GM19238 (cell line): ENCODE measurements at regions not wholly inside any gene's neighbourhood (a gene's known extent, or its start where the extent isn't known, plus 50 kb on each side); places are given as distances from the start of the nearest gene placed in this dataset.
"Not testable (repeated sequence)": the region's sequence is repeated elsewhere in the genome, so short reads cannot be mapped to it uniquely, and the experiment has no call there.

Source experiments
- DNase-seq: peaks from one replicate; pipeline ENCODE4 v3.0.0; 2011; ENCODE audit warnings: low spot score; ENCODE audit not compliant: insufficient read length

DNA sequence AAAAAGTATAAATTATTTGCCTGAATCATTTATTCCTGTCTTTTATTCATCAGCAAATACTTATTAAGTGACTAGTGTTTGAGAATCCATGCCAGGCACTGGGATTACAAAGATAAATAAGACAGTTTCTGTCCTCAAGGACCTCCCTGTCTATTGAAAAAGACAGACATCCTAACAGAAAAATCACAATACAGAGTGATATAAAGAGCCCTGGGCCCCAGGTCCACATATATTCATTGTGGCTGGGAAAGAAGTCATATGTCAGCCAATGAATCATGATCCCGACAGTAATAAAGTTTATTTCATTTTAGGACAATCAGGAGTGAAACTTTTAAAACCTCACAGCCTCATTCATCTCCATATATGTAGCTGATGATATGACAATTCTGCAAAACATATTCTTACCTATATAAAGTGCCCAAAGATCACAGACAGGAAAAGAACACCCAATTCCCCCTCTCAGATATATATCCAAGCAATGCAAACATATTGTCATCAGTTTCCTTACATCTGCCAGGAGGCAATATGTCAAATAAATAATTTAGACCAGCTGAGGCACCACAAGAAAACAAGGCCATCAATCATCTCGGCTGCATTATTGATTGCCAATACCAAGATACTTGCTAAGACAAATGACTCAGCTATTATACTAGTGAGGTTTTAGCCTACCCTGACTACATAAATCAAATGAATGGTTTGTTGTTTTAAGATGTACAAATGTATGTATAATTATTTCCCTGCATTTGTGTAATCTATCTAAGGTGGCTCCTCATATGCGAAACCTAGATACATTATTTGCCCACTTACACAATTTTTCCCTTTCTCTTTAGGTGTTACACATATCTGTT, 590.9 kb upstream of the API5 start:
- DNase-seq: no peak

- no peak for DNase-seq
These were observed 583.9 kb upstream of the API5 start for GRCh38 chr11:42727879-42728278.

GRCh38 chr11:42762348-42762747, 549.4 kb upstream of the API5 start:
- no peak for DNase-seq

- DNase-seq: no peak
These were observed 546.9 kb upstream of the API5 start for GRCh38 chr11:42764936-42765335.

DNA sequence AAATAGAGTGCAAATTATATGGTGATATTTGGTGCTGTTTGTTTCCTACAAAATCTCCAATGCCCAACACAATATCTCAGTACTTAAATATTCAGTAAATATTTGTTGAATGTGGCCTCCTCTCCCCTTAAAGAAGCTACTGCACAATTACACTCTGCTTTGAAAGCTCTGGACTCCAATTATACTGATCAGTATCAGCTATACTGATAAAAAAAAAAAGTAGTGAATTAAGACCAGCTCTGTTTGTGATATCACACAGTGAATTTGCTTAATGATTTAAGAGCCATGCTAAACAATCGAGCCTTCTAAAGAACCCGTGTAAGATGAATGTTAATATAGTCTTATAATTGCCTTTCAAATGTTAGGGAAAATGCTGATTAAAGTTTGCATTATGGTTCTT, 543.2 kb upstream of the API5 start:
- DNase-seq: no peak

DNA sequence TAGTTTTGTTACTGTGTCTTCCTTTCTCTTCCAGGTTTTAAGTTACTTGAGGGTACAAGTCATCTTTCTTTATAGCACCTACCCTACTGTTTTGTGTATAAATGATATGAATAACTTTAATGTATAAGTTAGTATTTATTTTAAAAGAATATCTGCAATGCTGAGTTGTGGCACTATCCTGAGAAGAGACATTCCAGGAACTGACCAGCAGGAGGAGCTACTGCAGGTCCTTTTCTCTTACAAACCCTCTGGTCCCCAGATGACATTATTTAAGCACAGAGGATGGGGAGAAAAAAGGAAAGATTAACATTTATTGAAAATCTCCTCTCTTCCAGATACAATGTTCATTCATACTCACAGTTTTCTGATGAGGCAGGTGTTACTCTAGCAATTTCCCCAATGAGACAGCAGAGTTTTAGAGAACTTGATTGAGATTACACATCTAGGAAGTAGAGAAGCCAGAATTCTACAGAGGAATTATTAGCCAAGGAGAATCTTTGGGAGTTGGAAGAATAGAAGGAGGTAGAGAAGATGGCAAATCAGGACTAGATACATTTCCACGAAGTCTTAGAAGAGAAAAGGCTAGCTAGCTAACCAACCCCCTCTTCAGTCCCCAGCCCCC, 541.2 kb upstream of the API5 start:
- peak; percentile 1 for DNase-seq

- no peak for DNase-seq
These were observed 538.9 kb upstream of the API5 start for GRCh38 chr11:42772886-42773285.

GRCh38 chr11:42773729-42774128, 538.1 kb upstream of the API5 start:
- no peak for DNase-seq

- DNase-seq: no peak
These were observed 537.2 kb upstream of the API5 start for GRCh38 chr11:42774567-42774966.

DNA sequence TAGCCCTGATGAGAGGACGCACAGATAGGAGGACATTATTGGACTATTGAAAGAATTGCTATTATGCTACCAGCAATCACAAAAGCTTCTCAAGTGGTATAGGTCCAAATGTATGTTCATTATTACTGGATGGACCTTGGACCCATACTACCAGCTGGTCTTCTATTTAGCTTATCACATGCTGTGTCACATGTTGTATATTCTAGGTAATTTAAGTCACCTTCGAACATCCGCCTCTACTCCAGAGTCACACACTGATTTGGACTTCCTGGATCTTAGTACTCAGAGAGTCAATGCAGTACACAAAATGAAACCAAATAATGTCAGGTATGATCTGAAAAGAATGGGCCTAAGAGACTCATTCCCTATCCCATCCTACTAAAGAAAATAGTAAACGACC, 534.0 kb upstream of the API5 start:
- no peak for DNase-seq

GRCh38 chr11:42778193-42778592, 533.6 kb upstream of the API5 start:
- DNase-seq: no peak

DNA sequence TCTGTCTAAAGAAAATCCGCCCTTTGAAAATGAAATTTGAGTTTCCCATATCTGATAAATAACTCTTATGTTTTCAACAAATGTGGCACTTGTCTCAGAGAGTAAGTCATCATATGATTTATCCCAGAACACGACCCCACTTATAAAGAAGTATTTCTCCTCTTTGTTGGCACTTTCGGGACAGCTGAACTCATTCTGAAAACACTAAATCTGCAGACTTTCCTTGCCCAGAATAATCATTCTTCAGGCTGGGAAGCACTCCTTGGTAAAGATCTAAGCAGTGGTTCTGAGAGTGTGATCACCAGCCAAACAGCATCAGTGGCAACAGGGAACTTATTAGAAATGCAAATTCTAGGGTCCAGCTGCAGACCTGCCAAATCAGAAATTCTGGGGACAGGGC, 532.2 kb upstream of the API5 start:
- DNase-seq: no peak

- DNase-seq: no peak
These were observed 524.8 kb upstream of the API5 start for GRCh38 chr11:42786981-42787380.

DNA sequence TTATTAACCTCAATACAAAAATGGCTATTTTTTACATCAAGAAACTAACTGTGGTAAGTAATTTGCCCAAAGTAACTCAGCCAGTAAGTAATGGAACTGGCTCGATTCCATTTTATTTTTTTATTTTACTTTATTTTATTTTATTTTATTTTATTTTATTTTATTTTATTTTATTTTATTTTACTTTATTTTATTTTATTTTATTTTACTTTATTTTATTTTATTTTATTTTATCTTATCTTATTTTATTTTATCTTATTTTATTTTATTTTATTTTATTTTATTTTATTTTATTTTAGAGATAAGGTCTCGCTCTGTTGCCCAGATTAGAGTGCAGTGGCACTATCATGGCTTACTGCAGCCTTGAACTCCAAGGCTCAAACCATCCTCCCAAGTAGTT, 516.3 kb upstream of the API5 start:
- not testable (repeated sequence) for DNase-seq

- no peak for DNase-seq
These were observed 511.8 kb upstream of the API5 start for GRCh38 chr11:42800041-42800440.

DNA sequence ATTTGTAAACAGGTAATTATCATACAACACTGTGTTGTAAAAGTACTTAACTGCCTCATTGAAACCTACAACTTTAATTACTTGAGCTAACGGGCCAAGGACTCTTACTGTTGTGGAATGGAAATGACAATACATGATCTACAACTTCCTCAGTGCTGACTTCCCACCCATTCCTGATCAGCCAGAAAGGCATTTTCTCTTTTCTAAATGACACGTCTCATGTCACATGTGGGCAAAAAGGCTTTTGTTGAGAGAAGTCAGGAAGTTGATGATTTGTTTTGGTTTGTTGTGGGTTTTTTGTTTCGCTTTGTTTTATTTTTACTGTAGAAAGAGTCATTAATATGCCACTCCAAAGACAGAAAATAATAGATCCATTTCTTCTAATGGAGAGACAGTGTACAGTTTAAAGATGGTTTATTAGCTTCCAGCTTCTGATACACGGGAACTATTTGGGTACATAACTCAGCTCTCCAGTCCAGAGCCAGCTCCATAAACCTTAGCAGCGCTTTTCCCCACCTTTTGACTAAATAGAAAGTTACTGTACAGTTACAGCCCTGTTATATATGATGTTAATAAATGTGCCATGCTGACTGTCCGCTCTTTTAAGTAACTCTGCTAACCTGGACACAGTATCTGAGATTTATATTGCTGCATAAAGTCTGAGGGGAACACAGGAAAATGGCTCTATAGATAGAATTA, 509.4 kb upstream of the API5 start:
- DNase-seq: no peak

- no peak for DNase-seq
These were observed 505.6 kb upstream of the API5 start for GRCh38 chr11:42806191-42806590.

- no peak for DNase-seq
These were observed 499.4 kb upstream of the API5 start for GRCh38 chr11:42812361-42812760.

- DNase-seq: no peak
These were observed 498.8 kb upstream of the API5 start for GRCh38 chr11:42812960-42813359.

DNA sequence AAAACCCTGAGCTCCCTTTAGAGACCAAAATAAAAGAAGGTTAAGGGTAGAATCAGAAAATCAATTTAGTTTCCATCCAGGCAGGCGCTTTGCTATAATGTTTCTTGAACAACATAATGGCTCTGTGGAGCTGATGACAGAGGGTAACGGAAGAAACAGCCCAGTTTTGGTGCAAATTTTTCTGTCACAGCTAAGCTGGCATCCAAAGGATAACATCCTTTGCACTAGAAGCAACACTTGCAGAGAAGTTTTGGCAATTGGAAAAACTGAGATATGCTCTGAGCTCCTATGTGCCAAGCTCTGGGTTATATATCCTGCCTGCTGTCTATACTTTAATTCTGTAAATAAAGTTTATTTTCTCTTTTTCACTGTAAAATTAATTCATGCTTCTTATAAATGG, 495.3 kb upstream of the API5 start:
- no peak for DNase-seq

DNA sequence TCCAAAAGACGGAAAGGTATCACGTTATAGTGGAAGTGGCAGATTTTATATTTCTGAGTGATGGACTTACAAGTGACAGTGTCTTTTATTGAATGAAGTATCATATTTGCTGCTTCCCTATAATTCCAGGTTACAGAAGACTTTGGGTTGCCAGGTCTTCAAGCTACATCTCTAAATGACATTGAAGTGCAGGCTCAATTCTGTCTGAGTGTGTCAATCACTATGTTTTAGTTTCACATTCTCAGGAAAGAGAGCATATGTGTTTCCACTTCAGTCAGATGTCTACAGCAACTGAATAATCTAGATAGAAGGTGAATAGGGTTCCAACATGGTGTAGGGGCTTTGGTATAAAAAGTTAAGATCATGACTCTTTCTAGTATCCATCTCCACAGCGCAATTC, 492.7 kb upstream of the API5 start:
- DNase-seq: no peak

GRCh38 chr11:42822188-42822587, 489.6 kb upstream of the API5 start:
- DNase-seq: not testable (repeated sequence)
